MM.1S (cell line): ENCODE measurements at regions not wholly inside any gene's neighbourhood (a gene's known extent, or its start where the extent isn't known, plus 50 kb on each side); places are given as distances from the start of the nearest gene placed in this dataset.
"Not testable (repeated sequence)": the region's sequence is repeated elsewhere in the genome, so short reads cannot be mapped to it uniquely, and the experiment has no call there.

Experiments used
- DNase-seq: peaks from one replicate; pipeline ENCODE4 v3.0.0-alpha.2; 2015
- H2AFZ ChIP-seq: fragments of 300-600 bp; sonication (generic); 2 replicates; pipeline ENCODE4 v1.6.0; 2016; ENCODE audit warnings: antibody characterized with exemption, low read length
- H3F3A ChIP-seq: fragments of 300-600 bp; sonication (generic); 2 replicates; pipeline ENCODE4 v1.6.1; 2016; ENCODE audit warnings: mild to moderate bottlenecking, antibody characterized with exemption, low read length, moderate library complexity, mixed read lengths; ENCODE audit not compliant: insufficient read depth
- H3K27ac ChIP-seq: fragments of 300-600 bp; sonication (generic); 2 replicates; pipeline ENCODE4 v1.5.1; 2016; ENCODE audit warnings: mild to moderate bottlenecking, low read length
- H3K27me3 ChIP-seq: fragments of 300-600 bp; sonication (generic); replicated peaks from 2 replicates; pipeline ENCODE4 v1.6.0; 2016; ENCODE audit warnings: low read length; ENCODE audit not compliant: insufficient read depth
- H3K36me3 ChIP-seq: fragments of 300-600 bp; sonication (generic); replicated peaks from 2 replicates; pipeline ENCODE4 v1.6.1; 2016; ENCODE audit warnings: mild to moderate bottlenecking, low read length, mixed read lengths; ENCODE audit not compliant: insufficient read depth
- H3K4me1 ChIP-seq: fragments of 300-600 bp; sonication (generic); 2 replicates; pipeline ENCODE4 v1.6.1; 2016; ENCODE audit warnings: low read length, mixed read lengths
- H3K4me2 ChIP-seq: fragments of 300-600 bp; sonication (generic); 2 replicates; pipeline ENCODE4 v1.6.0; 2016; ENCODE audit warnings: low read depth, low read length
- H3K4me3 ChIP-seq: fragments of 300-600 bp; sonication (generic); 2 replicates; pipeline ENCODE4 v1.5.1; 2016; ENCODE audit warnings: low read length, mixed read lengths
- H3K79me2 ChIP-seq: fragments of 300-600 bp; sonication (generic); 2 replicates; pipeline ENCODE4 v1.6.1; 2016; ENCODE audit warnings: mixed run types, low read length, mixed read lengths
- H3K9ac ChIP-seq: fragments of 300-600 bp; sonication (generic); 2 replicates; pipeline ENCODE4 v1.6.1; 2016; ENCODE audit warnings: low read length, mixed read lengths
- H3K9me2 ChIP-seq: fragments of 300-600 bp; sonication (generic); replicated peaks from 2 replicates; pipeline ENCODE4 v1.6.1; 2016; ENCODE audit warnings: mild to moderate bottlenecking, low read length, mixed read lengths; ENCODE audit not compliant: insufficient read depth
- H3K9me3 ChIP-seq: fragments of 300-600 bp; sonication (generic); replicated peaks from 2 replicates; pipeline ENCODE4 v1.6.1; 2016; ENCODE audit warnings: mild to moderate bottlenecking, low read length, mixed read lengths; ENCODE audit not compliant: insufficient read depth
- H4K20me1 ChIP-seq: fragments of 300-600 bp; sonication (generic); 2 replicates; pipeline ENCODE4 v1.6.1; 2016; ENCODE audit warnings: mild to moderate bottlenecking, low read length, moderate library complexity, mixed read lengths; ENCODE audit not compliant: insufficient read depth
- CTCF ChIP-seq: fragments of 300-600 bp; sonication (generic); IDR thresholded peaks from 2 replicates; pipeline ENCODE4 v1.5.1; 2016; ENCODE audit warnings: antibody characterized with exemption, low read length, mixed read lengths
- EZH2 ChIP-seq: fragments of 300-600 bp; sonication (generic); optimal IDR thresholded peaks from 2 replicates; pipeline ENCODE3; 2017; ENCODE audit warnings: low read depth, mild to moderate bottlenecking, antibody characterized with exemption, low read length, mixed read lengths
- EZH2phosphoT487 ChIP-seq: fragments of 300-600 bp; sonication (generic); IDR thresholded peaks from 2 replicates; pipeline ENCODE4 v1.6.1; 2018; ENCODE audit warnings: antibody characterized with exemption, low read length

- no peak overlapping the region for H2AFZ ChIP-seq
- no peak overlapping the region for H3K27ac ChIP-seq
- no peaks in the 10 kb centered on the region for H4K20me1 ChIP-seq
- H3K9me3 ChIP-seq, result no peaks in the 10 kb centered on the region
- no peak overlapping the region for H3K4me3 ChIP-seq
- H3K36me3 ChIP-seq, result no peaks in the 10 kb centered on the region
- no peaks in the 10 kb centered on the region; the same call in 1 of the 2 replicates for H3K9me2 ChIP-seq
- H3K9ac ChIP-seq, result no peak overlapping the region
- no peaks in the 10 kb centered on the region for H3K79me2 ChIP-seq
- no peak for DNase-seq
- no peak for TF ChIP-seq EZH2phosphoT487
- no peak for TF ChIP-seq EZH2
- TF ChIP-seq CTCF, result no peak
- no peak overlapping the region for H3K4me2 ChIP-seq
- H3K4me1 ChIP-seq, result no peaks in the 10 kb centered on the region
- H3F3A ChIP-seq, result no peaks in the 10 kb centered on the region
- H3K27me3 ChIP-seq, result no peaks in the 10 kb centered on the region
These were observed 241.0 kb downstream of the FSIP2 start for GRCh38 chr2:185979546-185980071.

- H3K27ac ChIP-seq, result no peak overlapping the region
- H3K36me3 ChIP-seq, result no peaks in the 10 kb centered on the region
- DNase-seq, result no peak
- no peak overlapping the region for H3K4me3 ChIP-seq
- no peaks in the 10 kb centered on the region for H3K79me2 ChIP-seq
- H3K9ac ChIP-seq, result no peak overlapping the region
- H3K27me3 ChIP-seq, result no peaks in the 10 kb centered on the region
- H3K9me2 ChIP-seq, result no peaks in the 10 kb centered on the region; the same call in 1 of the 2 replicates
- H3F3A ChIP-seq, result no peaks in the 10 kb centered on the region
- no peak overlapping the region for H3K4me2 ChIP-seq
- H3K9me3 ChIP-seq, result no peaks in the 10 kb centered on the region
- no peak for TF ChIP-seq EZH2phosphoT487
- no peak for TF ChIP-seq CTCF
- TF ChIP-seq EZH2, result no peak
- H4K20me1 ChIP-seq, result no peaks in the 10 kb centered on the region
- no peak overlapping the region for H2AFZ ChIP-seq
- H3K4me1 ChIP-seq, result no peaks in the 10 kb centered on the region
These were observed 242.3 kb downstream of the FSIP2 start for GRCh38 chr2:185980944-185981343.

GRCh38 chr2:185984670-185985069 lies 246.1 kb downstream of the FSIP2 start:
- H3K79me2 ChIP-seq, result no peaks in the 10 kb centered on the region
- no peaks in the 10 kb centered on the region for H3F3A ChIP-seq
- no peak overlapping the region for H3K4me3 ChIP-seq
- no peak overlapping the region for H3K4me2 ChIP-seq
- no peak overlapping the region for H3K9ac ChIP-seq
- H3K27me3 ChIP-seq, result no peaks in the 10 kb centered on the region
- H4K20me1 ChIP-seq, result no peaks in the 10 kb centered on the region
- no peak overlapping the region for H2AFZ ChIP-seq
- no peaks in the 10 kb centered on the region for H3K4me1 ChIP-seq
- no peaks in the 10 kb centered on the region for H3K9me3 ChIP-seq
- no peak overlapping the region for H3K27ac ChIP-seq
- TF ChIP-seq CTCF, result no peak
- no peak for TF ChIP-seq EZH2phosphoT487
- TF ChIP-seq EZH2, result no peak
- H3K9me2 ChIP-seq, result no peaks in the 10 kb centered on the region; the same call in 1 of the 2 replicates
- H3K36me3 ChIP-seq, result no peaks in the 10 kb centered on the region
- no peak for DNase-seq

- not testable (repeated sequence) for H3K4me1 ChIP-seq, H3K79me2 ChIP-seq, H3K9ac ChIP-seq, H3K27me3 ChIP-seq, H4K20me1 ChIP-seq, H3K27ac ChIP-seq, H2AFZ ChIP-seq, H3F3A ChIP-seq, H3K4me2 ChIP-seq, DNase-seq, H3K9me3 ChIP-seq, H3K4me3 ChIP-seq, H3K9me2 ChIP-seq, H3K36me3 ChIP-seq
These were observed 250.3 kb downstream of the FSIP2 start for GRCh38 chr2:185988907-185989306.
